HG03097 (cell line): ENCODE measurements at regions not wholly inside any gene's neighbourhood (a gene's known extent, or its start where the extent isn't known, plus 50 kb on each side); places are given as distances from the start of the nearest gene placed in this dataset.
"Not testable (repeated sequence)": the region's sequence is repeated elsewhere in the genome, so short reads cannot be mapped to it uniquely, and the experiment has no call there.

Experiments used
- ATAC-seq: cut with Tn5 transposase; IDR thresholded peaks from one replicate; pipeline ENCODE4 v1.9.1; 2021; ENCODE audit not compliant: unreplicated experiment, low FRiP score

GRCh38 chr7:50251765-50252164 lies 52.8 kb upstream of the IKZF1 start:
- ATAC-seq = no peak

DNA sequence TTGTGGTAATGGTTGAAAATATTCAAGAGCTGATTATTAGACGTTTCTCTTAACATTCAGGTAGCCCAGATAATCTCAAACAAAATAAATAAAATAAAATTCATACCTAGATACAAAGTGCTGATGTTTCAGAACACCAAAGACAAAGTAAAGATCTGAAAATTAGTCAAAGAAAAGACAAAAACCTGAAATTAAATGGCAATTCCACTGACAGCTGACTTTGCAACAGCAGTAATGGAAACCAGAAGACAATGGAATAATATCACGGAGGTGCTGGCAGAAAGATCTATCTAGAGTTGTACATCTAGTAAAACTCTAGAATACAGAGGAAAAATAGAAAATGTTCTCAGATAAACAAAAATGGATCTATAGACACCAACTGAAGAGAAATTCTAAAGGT lies 58.0 kb upstream of the IKZF1 start:
- no peak for ATAC-seq

DNA sequence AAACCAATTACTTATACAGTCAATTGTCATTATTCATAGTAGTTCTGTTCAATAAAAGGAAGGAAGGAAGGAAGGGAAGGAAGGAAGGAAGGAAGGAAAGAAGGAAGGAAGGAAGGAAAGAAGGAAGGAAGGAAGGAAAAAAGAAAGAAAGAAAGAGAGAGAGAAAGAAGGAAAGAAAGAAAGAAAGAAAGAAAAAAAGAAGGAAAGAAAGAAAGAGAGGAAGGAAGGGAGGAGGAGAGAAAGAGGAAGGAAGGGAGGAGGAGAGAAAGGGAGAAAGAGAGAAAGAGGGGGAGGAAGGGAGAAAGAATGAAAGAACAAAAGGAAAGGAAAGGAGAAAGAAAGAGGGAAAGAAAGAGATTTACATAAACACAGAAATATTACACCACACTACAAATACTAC lies 62.4 kb upstream of the IKZF1 start:
- ATAC-seq = not testable (repeated sequence)

DNA sequence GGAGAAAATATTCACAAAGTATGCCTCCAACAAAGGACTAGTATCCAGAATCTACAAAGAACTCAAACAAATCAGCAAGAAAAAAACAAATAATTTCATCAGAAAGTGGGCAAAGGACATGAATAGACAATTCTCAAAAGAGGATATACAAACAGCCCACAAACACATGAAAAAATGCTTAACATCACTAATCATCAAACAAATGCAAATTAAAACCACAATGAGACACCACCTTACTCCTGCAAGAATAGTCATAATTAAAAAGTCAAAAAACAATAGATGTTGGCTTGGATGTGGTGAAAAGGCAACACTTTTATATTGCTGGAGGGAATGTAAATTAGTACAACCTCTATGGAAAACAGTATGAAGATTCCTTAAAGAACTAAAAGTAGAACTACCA lies 63.8 kb upstream of the IKZF1 start:
- not testable (repeated sequence) for ATAC-seq

DNA sequence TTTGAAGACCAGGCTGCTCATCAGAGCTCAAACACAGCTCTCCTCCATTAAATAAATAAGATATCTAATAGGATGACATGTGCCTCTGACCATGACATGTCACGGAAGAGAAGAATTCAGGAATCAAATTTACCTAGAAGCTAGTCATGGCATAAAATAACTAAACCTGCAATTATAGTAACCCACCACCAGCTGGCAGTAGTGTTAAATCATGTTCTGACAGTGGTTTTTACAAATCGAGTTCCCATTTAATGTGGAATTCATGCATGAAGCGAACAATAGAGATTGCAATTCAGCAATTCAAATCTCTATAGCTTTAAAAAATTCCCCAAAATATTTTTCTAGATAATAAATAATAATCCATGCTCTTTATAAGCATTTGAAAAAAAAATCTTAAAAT lies 74.6 kb upstream of the IKZF1 start:
- ATAC-seq = no peak

DNA sequence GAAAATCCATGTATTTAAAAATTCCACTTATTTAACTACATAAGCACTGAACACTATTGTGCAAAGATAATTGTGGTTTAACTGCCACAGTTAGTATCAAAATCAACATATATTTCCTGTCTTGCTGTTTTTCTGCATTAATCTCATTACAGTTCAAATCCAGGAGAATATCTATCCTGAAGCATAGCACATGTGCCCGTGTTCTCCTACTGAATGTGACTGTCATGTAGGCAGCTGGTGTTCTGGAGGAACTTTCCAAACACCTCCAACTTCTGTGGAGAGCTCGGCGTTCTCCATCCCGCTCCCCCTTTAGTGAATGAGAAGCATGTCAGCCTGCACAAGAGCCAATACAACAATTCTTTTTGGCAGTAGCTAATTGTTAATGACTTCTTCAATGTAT lies 76.4 kb upstream of the IKZF1 start:
- ATAC-seq = no peak

DNA sequence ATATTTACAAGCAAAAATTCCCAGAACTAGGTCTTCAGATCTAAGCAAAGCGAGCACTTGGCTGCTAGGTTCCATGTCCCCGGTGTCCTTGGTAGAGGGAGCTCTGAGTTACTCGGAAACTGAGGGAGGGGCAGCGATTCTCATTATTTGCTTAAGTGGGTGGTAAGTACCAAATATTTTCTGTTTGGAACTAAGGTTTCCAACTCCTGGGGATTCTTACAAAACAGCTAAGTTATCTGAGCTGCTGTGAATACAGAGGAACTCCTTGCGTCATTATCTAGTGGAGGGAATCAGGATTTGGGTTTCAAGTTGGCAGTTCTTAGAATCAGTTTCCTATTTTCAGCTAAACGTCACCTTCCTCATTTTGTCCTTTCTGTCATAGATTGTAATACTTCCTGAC lies 76.8 kb upstream of the IKZF1 start:
- no peak for ATAC-seq

- ATAC-seq = no peak
These were observed 77.8 kb upstream of the IKZF1 start for GRCh38 chr7:50226669-50227068.

GRCh38 chr7:50226145-50226544 lies 78.4 kb upstream of the IKZF1 start:
- ATAC-seq = no peak

GRCh38 chr7:50221433-50221832 lies 83.1 kb upstream of the IKZF1 start:
- no peak for ATAC-seq

DNA sequence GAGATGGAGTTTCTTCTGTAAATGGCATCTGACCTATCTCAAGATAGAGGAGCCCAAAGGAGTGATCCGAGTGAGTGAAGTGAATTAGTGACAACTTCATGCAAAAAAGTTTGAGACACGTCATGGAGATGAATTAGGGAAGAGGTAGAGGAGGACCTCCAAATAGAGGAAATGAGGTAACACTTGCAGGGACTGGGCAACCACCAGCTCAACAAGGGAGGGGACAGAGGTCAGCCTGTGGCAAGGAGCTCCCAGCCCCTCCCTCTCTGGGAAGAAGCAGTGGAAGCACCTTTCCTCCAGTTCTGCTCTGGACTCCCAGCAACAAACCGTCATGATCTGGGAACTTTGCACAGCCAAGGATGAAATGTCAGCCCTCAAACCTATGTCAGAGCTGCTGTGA lies 83.5 kb upstream of the IKZF1 start:
- ATAC-seq = no peak

DNA sequence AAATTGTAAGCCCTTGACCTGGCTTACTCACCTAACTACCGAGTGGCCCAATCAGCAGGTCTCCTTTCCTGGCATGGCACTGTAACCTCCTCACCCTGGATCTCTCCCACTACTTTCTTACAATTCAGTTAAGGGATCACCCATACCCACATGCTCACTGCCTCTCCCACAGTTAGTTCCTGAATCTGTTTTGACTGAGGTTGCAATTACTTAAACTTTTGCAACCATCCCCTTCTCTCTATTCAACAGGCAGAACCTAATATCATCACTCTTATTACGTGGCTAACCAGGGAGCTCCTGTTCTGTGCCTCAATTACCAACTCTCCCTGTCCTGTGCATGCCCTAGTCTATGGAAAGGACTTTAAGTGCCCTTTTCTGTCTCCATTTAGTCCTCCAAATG lies 84.2 kb upstream of the IKZF1 start:
- no peak for ATAC-seq

DNA sequence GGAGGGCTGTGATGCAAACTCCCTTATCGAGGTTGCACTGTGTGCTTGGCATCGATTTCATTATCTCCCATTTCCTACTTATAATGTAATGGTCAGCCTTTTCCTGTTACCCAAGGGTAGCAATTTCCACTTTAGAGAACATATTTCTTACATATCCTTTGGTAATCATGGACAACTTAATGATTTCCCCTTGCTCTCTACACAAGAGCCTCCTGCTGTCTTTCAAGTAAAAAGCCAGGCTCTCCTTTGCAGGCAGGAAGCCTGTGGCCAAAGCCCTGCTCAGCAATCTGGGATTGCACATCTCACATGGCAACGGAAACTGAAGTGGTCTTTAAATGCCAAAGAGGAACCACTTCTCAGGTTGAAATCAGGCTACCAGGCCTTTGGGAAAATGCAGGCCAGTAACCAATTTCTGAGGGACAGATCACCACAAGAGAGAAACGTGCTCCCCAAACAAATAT lies 86.7 kb upstream of the IKZF1 start:
- ATAC-seq = no peak

- ATAC-seq = no peak
These were observed 87.1 kb upstream of the IKZF1 start for GRCh38 chr7:50217401-50217800.

DNA sequence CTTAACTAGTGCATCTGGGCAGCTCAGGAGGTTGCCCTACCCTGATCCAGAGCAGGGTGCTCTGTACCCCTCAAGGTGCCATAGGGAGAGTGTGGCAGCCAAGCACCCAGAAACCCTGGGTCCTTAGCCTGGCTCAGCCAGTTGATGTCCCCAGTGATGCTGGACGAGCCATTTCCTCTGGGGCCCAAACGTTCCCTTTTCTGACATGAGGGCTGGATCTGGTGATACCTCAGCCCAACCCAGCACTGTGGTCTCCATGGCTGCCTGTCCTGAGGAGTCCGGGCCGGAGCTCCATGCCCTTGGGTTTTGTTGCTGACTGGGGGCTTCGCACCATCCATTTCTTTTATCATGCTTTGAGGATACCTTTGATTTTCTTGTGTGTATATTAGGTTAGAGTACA lies 87.9 kb upstream of the IKZF1 start:
- ATAC-seq = no peak

GRCh38 chr7:50214771-50215170 lies 89.7 kb upstream of the IKZF1 start:
- no peak for ATAC-seq

GRCh38 chr7:50214126-50214670 lies 90.3 kb upstream of the IKZF1 start:
- ATAC-seq = no peak

- ATAC-seq = no peak
These were observed 90.9 kb upstream of the IKZF1 start for GRCh38 chr7:50213622-50214017.

- ATAC-seq = peak; percentile 63
These were observed 91.6 kb upstream of the IKZF1 start for GRCh38 chr7:50212666-50213621.

GRCh38 chr7:50212016-50212325 lies 92.5 kb upstream of the IKZF1 start:
- no peak for ATAC-seq

DNA sequence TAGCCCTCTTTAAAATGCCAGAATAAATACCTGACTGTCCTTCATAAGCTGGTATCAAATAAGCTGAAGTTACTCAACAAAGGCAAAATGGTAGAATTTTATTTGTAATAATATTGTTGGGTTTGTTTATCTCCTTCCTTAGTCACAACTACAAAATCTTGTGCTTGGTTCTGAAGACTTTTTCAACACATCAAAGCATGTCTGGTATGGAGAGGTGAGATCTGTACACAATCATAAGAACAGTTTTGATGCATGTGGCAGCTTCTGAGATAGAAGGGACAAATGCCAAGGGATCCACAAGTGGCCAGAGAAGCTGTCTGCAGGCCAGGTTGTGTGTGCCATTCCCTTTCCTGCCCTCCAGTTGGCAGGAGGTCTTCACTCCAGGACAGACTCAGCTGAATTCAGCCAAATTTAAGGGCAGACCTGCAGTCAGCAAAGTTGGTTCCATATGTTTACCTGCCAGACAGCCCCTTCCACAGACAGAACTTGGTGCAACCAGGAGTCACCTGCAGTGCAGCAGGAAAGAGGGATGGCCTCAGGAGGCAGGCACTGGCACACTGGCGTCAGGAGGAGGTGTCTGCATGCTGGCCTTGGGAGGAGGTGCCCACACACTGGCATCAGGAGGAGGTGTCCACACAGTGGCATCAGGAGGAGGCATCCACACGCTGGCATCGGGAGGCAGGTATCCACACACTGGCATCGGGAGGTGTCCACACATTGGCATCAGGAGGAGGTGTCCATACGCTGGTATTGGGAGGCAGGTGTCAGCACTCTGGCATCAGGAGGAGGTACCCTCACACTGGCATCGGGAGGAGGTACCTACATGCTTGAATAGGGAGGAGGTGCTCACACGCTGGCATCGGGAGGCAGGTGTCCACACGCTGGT lies 93.1 kb upstream of the IKZF1 start:
- no peak for ATAC-seq
